ENCODE measurements at regions not wholly inside any gene's neighbourhood (a gene's known extent, or its start where the extent isn't known, plus 50 kb on each side); places are given as distances from the start of the nearest gene placed in this dataset.

- Histone ChIP-seq H3K9ac (ENCODE audit: control insufficient read depth, extremely low read depth, insufficient read depth, low read length) (no peak overlapping the region), H3K4me3 (ENCODE audit: control insufficient read depth in 2 of 3, extremely low read depth in 1 of 3, insufficient read depth in 2 of 3, low read depth in 1 of 3, low read length in 3 of 3) (no peak overlapping the region), H3K36me3 (ENCODE audit: control insufficient read depth in 2 of 2, extremely low read depth in 1 of 2, insufficient read depth in 2 of 2, low read length in 2 of 2) (no peaks in the 10 kb centered on the region), H2AFZ (ENCODE audit: control insufficient read depth, low read length) (no peak overlapping the region), H3K4me1 (ENCODE audit: control insufficient read depth, extremely low read depth, insufficient read depth, low read length) (no peaks in the 10 kb centered on the region), H4K20me1 (ENCODE audit: control insufficient read depth, extremely low read depth, insufficient read depth, low read length) (no peaks in the 10 kb centered on the region), H3K27ac (ENCODE audit: control insufficient read depth, insufficient read depth, low read length) (no peak overlapping the region), H3K9me3 (ENCODE audit: control insufficient read depth, low read depth, low read length) (no peaks in the 10 kb centered on the region), H3K79me2 (ENCODE audit: control insufficient read depth, insufficient read depth, low read length) (no peaks in the 10 kb centered on the region), H3K9me1 (ENCODE audit: control insufficient read depth, extremely low read depth, insufficient read depth, low read length) (no peaks in the 10 kb centered on the region), H3K27me3 (ENCODE audit: control insufficient read depth, extremely low read depth, insufficient read depth, low read length) (peaks cover 9% of the 10 kb centered on the region), H3K4me2 (ENCODE audit: control insufficient read depth, extremely low read depth, insufficient read depth, low read depth, low read length) (no peak overlapping the region)
- TF ChIP-seq, protein P1, sequence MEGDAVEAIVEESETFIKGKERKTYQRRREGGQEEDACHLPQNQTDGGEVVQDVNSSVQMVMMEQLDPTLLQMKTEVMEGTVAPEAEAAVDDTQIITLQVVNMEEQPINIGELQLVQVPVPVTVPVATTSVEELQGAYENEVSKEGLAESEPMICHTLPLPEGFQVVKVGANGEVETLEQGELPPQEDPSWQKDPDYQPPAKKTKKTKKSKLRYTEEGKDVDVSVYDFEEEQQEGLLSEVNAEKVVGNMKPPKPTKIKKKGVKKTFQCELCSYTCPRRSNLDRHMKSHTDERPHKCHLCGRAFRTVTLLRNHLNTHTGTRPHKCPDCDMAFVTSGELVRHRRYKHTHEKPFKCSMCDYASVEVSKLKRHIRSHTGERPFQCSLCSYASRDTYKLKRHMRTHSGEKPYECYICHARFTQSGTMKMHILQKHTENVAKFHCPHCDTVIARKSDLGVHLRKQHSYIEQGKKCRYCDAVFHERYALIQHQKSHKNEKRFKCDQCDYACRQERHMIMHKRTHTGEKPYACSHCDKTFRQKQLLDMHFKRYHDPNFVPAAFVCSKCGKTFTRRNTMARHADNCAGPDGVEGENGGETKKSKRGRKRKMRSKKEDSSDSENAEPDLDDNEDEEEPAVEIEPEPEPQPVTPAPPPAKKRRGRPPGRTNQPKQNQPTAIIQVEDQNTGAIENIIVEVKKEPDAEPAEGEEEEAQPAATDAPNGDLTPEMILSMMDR (optimal IDR thresholded peaks at IDR 0.05 in 1 of 3, IDR thresholded peaks at IDR 0.05 in 1 of 3, conservative IDR thresholded peaks at IDR 0.05 in 1 of 3; ENCODE audit: extremely low read depth in 1 of 3, insufficient read depth in 2 of 3, low read length in 3 of 3): no peak
- no peak for TF ChIP-seq EZH2 (IDR thresholded peaks at IDR 0.05; ENCODE audit: low read length)
- dilution Hi-C loops (cut with MboI; ENCODE audit: extremely low pct_ligation_motif_present, low sequenced_read_pairs): no loop called here
- DNase-seq (ENCODE audit: low read depth, low spot score) (no peak), FAIRE-seq (no peak)
Observed at GRCh38 chr10:124306520-124306919, 112.2 kb downstream of the OAT start.

- DNase-seq (ENCODE audit: low read depth, low spot score) (no peak), FAIRE-seq (no peak)
- H3K9me3 ChIP-seq (ENCODE audit: control insufficient read depth, low read depth, low read length): peaks cover under 1% of the 10 kb centered on the region
- H3K4me1 ChIP-seq (ENCODE audit: control insufficient read depth, extremely low read depth, insufficient read depth, low read length): no peaks in the 10 kb centered on the region
- no peak overlapping the region for H2AFZ ChIP-seq (ENCODE audit: control insufficient read depth, low read length)
- no peak for TF ChIP-seq EZH2 (IDR thresholded peaks at IDR 0.05; ENCODE audit: low read length)
- TF ChIP-seq, protein P1 (optimal IDR thresholded peaks at IDR 0.05 in 1 of 3, IDR thresholded peaks at IDR 0.05 in 1 of 3, conservative IDR thresholded peaks at IDR 0.05 in 1 of 3; ENCODE audit: extremely low read depth in 1 of 3, insufficient read depth in 2 of 3, low read length in 3 of 3): no peak
- no peak overlapping the region for H3K4me3 ChIP-seq (ENCODE audit: control insufficient read depth in 2 of 3, extremely low read depth in 1 of 3, insufficient read depth in 2 of 3, low read depth in 1 of 3, low read length in 3 of 3)
- peaks cover 9% of the 10 kb centered on the region for H3K27me3 ChIP-seq (ENCODE audit: control insufficient read depth, extremely low read depth, insufficient read depth, low read length)
- dilution Hi-C loops (cut with MboI; ENCODE audit: extremely low pct_ligation_motif_present, low sequenced_read_pairs): no loop called here
- H3K36me3 ChIP-seq (ENCODE audit: control insufficient read depth in 2 of 2, extremely low read depth in 1 of 2, insufficient read depth in 2 of 2, low read length in 2 of 2): no peaks in the 10 kb centered on the region
- no peaks in the 10 kb centered on the region for H3K79me2 ChIP-seq (ENCODE audit: control insufficient read depth, insufficient read depth, low read length)
- H3K4me2 ChIP-seq (ENCODE audit: control insufficient read depth, extremely low read depth, insufficient read depth, low read depth, low read length): no peak overlapping the region
- H4K20me1 ChIP-seq (ENCODE audit: control insufficient read depth, extremely low read depth, insufficient read depth, low read length): no peaks in the 10 kb centered on the region
- H3K9ac ChIP-seq (ENCODE audit: control insufficient read depth, extremely low read depth, insufficient read depth, low read length): no peak overlapping the region
- H3K27ac ChIP-seq (ENCODE audit: control insufficient read depth, insufficient read depth, low read length): no peak overlapping the region
- no peaks in the 10 kb centered on the region for H3K9me1 ChIP-seq (ENCODE audit: control insufficient read depth, extremely low read depth, insufficient read depth, low read length)
Observed at GRCh38 chr10:124305984-124306383, 112.7 kb downstream of the OAT start.
